Neural cell (in vitro differentiated cells): ENCODE measurements at regions not wholly inside any gene's neighbourhood (a gene's known extent, or its start where the extent isn't known, plus 50 kb on each side); places are given as distances from the start of the nearest gene placed in this dataset.
A peak's percentile ranks its signal among the peaks of the same experiment; 100 is the strongest.

Experiments used
- CTCF ChIP-seq: fragments of 450-650 bp; IDR thresholded peaks from 2 replicates; pipeline ENCODE4 v1.5.1; 2014; ENCODE audit warnings: antibody characterized with exemption, mild to moderate bottlenecking, moderate library complexity; ENCODE audit not compliant: poor library complexity, severe bottlenecking
- EP300 ChIP-seq: fragments of 450-650 bp; conservative IDR thresholded peaks from 2 replicates; pipeline ENCODE4 v1.6.1; 2014; ENCODE audit warnings: antibody characterized with exemption, mild to moderate bottlenecking, moderate library complexity; ENCODE audit not compliant: poor library complexity, severe bottlenecking
- EZH2 ChIP-seq: fragments of 200-600, 300-800 bp; shearing (Covaris generic), sonication (generic); IDR thresholded peaks from 2 replicates; pipeline ENCODE4 v1.6.1; 2014; ENCODE audit warnings: antibody characterized with exemption, low read length, borderline replicate concordance, mild to moderate bottlenecking; ENCODE audit not compliant: insufficient read depth, poor library complexity, severe bottlenecking
- MXI1 ChIP-seq: fragments of 450-650 bp; conservative IDR thresholded peaks from 2 replicates; pipeline ENCODE4 v1.6.1; 2014; ENCODE audit warnings: antibody characterized with exemption, mild to moderate bottlenecking; ENCODE audit not compliant: poor library complexity, severe bottlenecking
- POLR2AphosphoS5 ChIP-seq: IDR thresholded peaks from 2 replicates; pipeline ENCODE4 v1.6.1; 2012
- RAD21 ChIP-seq: fragments of 450-650 bp; conservative IDR thresholded peaks from 2 replicates; pipeline ENCODE4 v1.6.1; 2014; ENCODE audit warnings: antibody characterized with exemption, mild to moderate bottlenecking, moderate library complexity
- SMC3 ChIP-seq: fragments of 450-650 bp; conservative IDR thresholded peaks from 2 replicates; pipeline ENCODE4 v1.6.1; 2014; ENCODE audit warnings: antibody characterized with exemption, mild to moderate bottlenecking, moderate library complexity; ENCODE audit not compliant: poor library complexity
- TAF1 ChIP-seq: IDR thresholded peaks from 2 replicates; pipeline ENCODE4 v1.6.1; 2012; ENCODE audit warnings: low read depth
- TF ChIP-seq, protein P1 (sequence below): IDR thresholded peaks from 2 replicates; pipeline ENCODE4 v1.6.1; 2012; ENCODE audit warnings: borderline replicate concordance

DNA sequence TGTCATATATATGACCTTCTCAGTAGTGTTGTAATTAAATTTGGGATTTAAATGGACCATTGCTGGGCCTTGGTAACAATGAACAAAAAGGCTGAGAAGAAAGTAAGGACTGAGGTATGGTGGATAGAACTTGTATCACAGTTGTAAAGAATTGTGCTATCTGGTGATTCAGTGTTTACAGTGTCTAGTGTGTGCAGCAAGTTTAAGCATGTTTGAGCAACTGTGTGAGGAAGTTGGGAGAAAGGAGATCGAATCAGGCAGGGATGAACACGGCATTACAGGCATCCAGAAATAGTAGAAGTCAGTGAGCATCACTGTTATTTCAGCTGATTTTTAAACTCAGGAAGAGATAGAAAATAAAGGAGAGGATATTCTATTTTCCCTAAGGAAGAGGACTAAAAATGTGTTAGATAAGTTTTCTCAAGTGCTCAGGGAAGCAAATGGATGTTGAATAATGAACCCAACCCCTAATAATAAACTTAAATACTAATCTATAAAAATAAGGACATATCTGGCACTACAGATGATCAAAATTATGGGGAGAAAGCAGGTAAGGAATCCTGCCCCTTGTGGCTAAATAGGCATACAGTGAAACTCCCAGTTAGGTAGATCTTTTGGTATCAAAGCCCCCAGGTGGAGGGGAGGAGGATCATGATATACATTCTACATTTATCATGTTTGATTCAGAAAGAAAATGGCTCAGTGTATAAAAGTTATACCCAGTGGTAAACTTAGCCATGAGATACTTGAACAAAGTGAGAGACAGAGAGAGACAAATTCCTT lies 361.0 kb upstream of the ANO3 start:
- TF ChIP-seq CTCF (peak; percentile 15), EP300 (no peak), RAD21 (no peak), EZH2 (no peak), POLR2AphosphoS5 (no peak), TAF1 (no peak), MXI1 (no peak), SMC3 (no peak)
- TF ChIP-seq, protein P1, sequence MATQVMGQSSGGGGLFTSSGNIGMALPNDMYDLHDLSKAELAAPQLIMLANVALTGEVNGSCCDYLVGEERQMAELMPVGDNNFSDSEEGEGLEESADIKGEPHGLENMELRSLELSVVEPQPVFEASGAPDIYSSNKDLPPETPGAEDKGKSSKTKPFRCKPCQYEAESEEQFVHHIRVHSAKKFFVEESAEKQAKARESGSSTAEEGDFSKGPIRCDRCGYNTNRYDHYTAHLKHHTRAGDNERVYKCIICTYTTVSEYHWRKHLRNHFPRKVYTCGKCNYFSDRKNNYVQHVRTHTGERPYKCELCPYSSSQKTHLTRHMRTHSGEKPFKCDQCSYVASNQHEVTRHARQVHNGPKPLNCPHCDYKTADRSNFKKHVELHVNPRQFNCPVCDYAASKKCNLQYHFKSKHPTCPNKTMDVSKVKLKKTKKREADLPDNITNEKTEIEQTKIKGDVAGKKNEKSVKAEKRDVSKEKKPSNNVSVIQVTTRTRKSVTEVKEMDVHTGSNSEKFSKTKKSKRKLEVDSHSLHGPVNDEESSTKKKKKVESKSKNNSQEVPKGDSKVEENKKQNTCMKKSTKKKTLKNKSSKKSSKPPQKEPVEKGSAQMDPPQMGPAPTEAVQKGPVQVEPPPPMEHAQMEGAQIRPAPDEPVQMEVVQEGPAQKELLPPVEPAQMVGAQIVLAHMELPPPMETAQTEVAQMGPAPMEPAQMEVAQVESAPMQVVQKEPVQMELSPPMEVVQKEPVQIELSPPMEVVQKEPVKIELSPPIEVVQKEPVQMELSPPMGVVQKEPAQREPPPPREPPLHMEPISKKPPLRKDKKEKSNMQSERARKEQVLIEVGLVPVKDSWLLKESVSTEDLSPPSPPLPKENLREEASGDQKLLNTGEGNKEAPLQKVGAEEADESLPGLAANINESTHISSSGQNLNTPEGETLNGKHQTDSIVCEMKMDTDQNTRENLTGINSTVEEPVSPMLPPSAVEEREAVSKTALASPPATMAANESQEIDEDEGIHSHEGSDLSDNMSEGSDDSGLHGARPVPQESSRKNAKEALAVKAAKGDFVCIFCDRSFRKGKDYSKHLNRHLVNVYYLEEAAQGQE, result no peak
